Prostate gland (tissue), 2 donors: ENCODE measurements at regions not wholly inside any gene's neighbourhood (a gene's known extent, or its start where the extent isn't known, plus 50 kb on each side); places are given as distances from the start of the nearest gene placed in this dataset. TPM values are rescaled to one million over a fixed set of nuclear protein-coding genes. Genes with fewer than 3 reads are reported as not detected.

Experiments
- microRNA counts, 2 donors: library from miRNA; unstranded; fragments of <30 nt; microRNA quantifications; one replicate each; lab custom pipeline; 2016 to 2017
- microRNA-seq: library from miRNA; unstranded; fragments of <30 nt; microRNA quantifications from one replicate; pipeline ENCODE4, GENCODE V29; 2016
- small RNA-seq, 2 donors: library from RNA; depleted of rRNA; stranded (forward); fragments of <200 nt; gene quantifications; one replicate each; pipeline ENCODE3, GENCODE V24; 2016

MicroRNAs encoded in the stretch of these regions (microRNA counts, 767-probe panel; counts per million panel counts)
- microRNA hsa-miR-1302 (lab: Ali Mortazavi, UCI) = 0 to 431 counts per million in 2 donors

Small RNA genes in the stretch of these regions (microRNA-seq; reads per million reads assigned to microRNA genes)
- gene MIR6859-1 = not detected
- gene MIR6859-2 = not detected

Small RNA genes in the stretch of these regions (small RNA-seq; reads per million reads assigned to genes)
- gene AL627309.7 = 0 reads per million in 2 donors
- gene MIR6859-1 = 0 reads per million in 2 donors
- 0 reads per million in 2 donors for gene MIR6859-2
- 0 reads per million in 2 donors for gene RNU6-1100P
